ENCODE measurements at regions not wholly inside any gene's neighbourhood (a gene's known extent, or its start where the extent isn't known, plus 50 kb on each side); places are given as distances from the start of the nearest gene placed in this dataset.
A peak's percentile ranks its signal among the peaks of the same experiment; 100 is the strongest.

DNA sequence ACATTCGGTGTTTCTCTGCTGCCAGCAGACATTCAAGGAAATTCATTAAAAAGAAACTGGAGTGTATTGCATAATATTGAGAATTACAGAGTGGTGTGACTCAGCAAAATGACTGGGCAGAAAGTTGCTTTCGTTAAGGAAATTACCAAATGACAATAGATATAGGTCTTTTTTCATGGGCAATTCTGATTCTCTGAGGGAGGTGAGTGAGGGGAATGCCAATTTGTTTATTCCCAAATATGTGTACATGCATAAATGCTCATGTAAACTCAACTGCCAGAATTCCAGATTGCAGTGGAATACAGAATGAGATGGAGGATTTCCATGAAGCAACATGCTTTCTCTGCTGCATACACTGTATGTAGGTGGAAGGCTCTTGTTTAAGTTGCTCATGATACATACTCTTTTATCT is 1730.1 kb downstream of the SLITRK5 start:
- TF ChIP-seq GATA2 (IDR thresholded peaks at IDR 0.05; ENCODE audit: low read depth, low read length): no peak
- no peak for TF ChIP-seq GATA3 (IDR thresholded peaks at IDR 0.05; ENCODE audit: low read depth, low read length)

DNA sequence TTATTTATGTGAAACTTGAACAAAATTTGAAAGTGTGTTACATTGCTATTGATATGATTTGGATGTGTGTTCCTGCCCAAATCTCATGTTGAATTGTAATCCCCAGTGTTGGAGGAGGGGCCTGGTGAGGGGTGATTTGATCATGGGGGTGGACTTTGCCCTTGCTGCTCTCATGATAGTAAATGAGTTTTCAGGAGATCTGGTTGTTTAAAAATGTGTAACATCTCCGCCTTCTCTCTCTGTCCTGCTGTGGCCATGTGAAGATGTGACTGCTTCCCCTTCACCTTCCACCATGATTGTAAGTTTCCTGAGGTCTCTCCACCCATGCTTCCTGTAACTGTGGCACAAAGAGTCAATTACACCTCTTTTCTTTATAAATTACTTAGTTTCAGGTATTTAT is 1731.0 kb downstream of the SLITRK5 start:
- no peak for TF ChIP-seq GATA2 (IDR thresholded peaks at IDR 0.05; ENCODE audit: low read depth, low read length)
- no peak for TF ChIP-seq GATA3 (IDR thresholded peaks at IDR 0.05; ENCODE audit: low read depth, low read length)

DNA sequence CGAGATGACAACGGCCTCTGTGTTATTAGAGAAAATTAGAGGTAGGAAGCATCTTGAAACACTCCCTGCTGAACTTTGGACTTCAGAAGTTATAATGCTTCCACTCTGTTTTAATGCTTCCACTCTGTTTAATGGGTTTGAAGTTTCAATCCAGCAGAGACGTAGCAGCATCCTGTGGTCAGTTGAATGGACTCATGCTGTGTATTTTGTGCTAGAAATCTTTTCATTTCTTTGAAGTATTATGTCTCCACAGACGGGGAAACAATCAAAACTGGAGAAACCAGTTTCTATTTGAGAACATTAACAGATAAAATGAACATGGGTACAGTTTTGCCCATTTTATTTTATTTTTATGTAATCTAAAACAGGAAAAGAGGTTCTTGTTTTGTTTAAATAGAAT is 1736.2 kb downstream of the SLITRK5 start:
- no peak for TF ChIP-seq GATA2 (IDR thresholded peaks at IDR 0.05; ENCODE audit: low read depth, low read length)
- no peak for TF ChIP-seq GATA3 (IDR thresholded peaks at IDR 0.05; ENCODE audit: low read depth, low read length)

DNA sequence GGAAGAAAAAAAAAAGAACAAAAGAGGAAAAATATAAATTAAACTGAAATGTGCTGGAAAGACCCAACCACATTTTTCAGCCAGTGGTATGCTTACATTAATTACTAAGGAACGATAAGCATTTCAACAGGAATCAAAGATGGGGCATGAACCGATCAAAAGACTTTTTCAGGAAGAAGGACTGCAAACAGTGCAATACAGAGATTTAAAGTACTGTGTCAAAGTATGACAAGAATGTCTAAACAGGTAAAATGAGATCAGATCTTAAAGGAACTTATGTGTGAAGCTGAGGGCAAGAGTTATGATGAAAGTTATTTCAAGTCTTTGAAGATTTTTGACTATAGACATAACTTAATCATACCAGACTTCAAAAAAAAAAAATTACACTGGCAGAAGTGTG is 1761.8 kb downstream of the SLITRK5 start:
- TF ChIP-seq GATA3 (IDR thresholded peaks at IDR 0.05; ENCODE audit: low read depth, low read length): no peak
- no peak for TF ChIP-seq GATA2 (IDR thresholded peaks at IDR 0.05; ENCODE audit: low read depth, low read length)

DNA sequence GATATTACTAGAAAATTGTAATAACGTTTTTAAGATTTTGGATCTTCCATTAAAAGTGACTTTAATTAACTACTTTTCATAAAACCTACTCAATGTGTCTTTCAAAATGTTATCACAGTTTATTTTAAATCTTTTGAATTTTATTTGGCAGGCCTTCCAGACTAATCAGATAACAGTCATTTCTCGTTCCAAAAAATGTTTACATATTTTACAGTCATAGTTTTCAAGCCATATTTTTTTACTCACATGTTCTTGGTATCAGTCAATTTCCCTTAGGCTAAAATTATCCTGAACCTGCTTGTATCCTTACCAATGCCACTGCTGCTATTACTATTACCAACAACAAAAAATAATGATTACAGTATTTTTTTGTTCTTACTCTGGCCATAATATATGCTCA is 1783.5 kb downstream of the SLITRK5 start:
- TF ChIP-seq GATA3 (IDR thresholded peaks at IDR 0.05; ENCODE audit: low read depth, low read length): no peak
- TF ChIP-seq GATA2 (IDR thresholded peaks at IDR 0.05; ENCODE audit: low read depth, low read length): no peak

DNA sequence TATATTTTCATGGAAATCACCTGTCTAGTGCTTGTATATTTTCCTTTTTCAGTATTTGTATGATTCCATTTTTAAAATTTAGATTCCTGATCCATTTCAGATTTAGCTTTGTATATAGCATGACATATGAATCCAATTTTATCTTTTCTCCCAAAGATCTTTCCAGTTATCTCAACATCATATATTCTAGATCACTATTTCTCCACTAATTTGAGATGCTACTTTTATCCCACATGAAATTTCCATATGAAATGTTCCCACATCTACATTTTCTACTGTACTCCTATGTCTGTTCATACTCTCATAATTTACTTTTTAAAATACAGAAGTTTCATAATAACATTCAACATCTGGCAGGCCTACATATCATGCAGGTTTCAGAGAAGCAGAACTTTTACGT is 1784.1 kb downstream of the SLITRK5 start:
- TF ChIP-seq GATA3 (IDR thresholded peaks at IDR 0.05; ENCODE audit: low read depth, low read length) (no peak), GATA2 (IDR thresholded peaks at IDR 0.05; ENCODE audit: low read depth, low read length) (no peak)

DNA sequence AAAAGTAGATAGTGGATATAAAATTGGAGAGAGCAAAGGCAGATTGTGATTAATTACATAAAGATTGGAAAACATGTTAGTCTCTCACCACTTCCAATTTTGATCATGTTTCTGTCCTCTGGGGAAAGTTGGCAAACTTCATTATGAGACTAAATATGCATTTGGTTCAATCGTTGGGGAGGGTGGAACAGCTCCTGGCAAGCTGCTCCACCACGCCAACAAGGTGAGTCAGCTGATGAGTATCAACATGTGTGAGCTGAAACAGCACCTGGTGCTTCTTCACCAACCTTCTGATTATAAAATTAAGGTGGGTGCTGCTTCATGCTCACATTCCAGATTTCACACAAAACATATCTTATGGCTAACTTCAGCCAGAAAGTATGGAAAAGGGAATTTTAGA is 1784.6 kb downstream of the SLITRK5 start:
- TF ChIP-seq GATA2 (IDR thresholded peaks at IDR 0.05; ENCODE audit: low read depth, low read length): no peak
- no peak for TF ChIP-seq GATA3 (IDR thresholded peaks at IDR 0.05; ENCODE audit: low read depth, low read length)

DNA sequence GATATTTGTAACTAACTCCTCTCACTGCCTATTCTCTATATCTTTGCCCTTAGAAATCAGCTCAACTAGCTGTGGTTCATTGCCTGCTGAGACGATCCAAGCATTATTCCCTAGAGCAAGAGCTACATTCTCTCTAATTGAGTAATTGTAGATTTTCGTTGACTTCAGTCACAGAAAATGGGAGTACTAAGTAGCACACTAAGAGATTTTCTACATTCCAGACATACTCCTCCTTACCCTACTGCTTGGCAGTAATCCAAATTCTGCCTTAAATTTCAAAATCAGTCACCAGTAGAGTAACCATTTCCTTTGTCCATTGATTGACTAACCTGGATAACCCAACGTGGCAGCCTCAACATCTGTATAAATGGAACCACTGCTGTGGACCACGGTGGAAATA is 1786.8 kb downstream of the SLITRK5 start:
- TF ChIP-seq GATA3 (IDR thresholded peaks at IDR 0.05; ENCODE audit: low read depth, low read length) (no peak), GATA2 (IDR thresholded peaks at IDR 0.05; ENCODE audit: low read depth, low read length) (no peak)

DNA sequence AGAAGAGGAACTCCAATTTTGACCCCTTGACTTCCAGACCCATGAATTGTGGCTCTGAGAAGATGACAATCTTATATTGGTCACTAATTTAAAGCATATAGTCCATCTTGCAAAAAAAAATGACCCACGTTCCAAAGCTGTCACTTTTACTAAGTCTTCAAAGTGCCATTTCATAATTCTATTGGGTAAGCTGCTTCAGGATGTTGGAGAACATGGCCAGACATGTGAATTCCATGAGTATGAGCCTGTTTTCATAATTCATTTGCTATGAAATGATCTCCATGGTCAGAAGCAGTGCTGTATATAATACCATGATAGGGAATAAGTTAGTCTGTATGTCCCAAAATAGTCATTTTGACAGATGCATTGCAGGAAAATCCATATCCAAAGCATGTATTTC is 1787.3 kb downstream of the SLITRK5 start:
- TF ChIP-seq GATA3 (IDR thresholded peaks at IDR 0.05; ENCODE audit: low read depth, low read length) (no peak), GATA2 (IDR thresholded peaks at IDR 0.05; ENCODE audit: low read depth, low read length) (no peak)

DNA sequence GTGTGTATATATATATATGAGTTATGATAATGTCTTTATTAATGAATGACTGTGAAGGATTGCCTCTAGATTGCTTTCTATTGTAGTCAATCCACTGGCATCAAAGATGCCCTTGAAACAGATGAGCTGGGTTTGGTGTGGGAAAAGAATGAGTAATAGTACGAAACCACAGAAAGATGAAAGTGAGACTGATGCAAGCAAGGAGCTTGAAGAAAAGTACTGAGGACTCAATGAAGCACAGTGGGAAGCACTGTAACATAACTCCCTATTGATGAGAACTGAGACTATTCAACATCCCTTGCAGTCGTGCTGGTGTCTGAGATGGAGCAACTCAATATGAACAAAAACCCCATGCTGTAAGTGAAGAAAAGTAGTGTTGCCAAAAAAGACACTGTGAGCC is 1794.2 kb downstream of the SLITRK5 start:
- TF ChIP-seq GATA2 (IDR thresholded peaks at IDR 0.05; ENCODE audit: low read depth, low read length) (no peak), GATA3 (IDR thresholded peaks at IDR 0.05; ENCODE audit: low read depth, low read length) (no peak)

DNA sequence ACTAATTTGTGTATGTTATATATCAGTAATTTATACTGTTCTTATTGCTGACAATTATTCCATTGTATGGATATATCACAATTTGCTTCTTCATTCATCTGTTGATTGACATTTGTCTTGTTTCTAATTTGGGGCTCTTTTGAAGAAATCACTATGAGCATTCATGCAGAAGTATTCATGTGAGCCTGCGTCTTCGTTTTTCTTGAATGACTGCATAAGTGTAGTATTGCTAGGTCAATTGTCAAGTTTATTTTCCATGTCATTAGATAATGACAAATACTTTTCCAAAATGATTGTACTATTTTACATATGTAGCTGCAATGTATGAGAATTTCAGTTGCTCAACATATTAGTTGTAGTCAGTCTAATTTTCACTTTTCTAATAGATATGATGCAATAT is 1796.9 kb downstream of the SLITRK5 start:
- TF ChIP-seq GATA2 (IDR thresholded peaks at IDR 0.05; ENCODE audit: low read depth, low read length) (no peak), GATA3 (IDR thresholded peaks at IDR 0.05; ENCODE audit: low read depth, low read length) (no peak)

DNA sequence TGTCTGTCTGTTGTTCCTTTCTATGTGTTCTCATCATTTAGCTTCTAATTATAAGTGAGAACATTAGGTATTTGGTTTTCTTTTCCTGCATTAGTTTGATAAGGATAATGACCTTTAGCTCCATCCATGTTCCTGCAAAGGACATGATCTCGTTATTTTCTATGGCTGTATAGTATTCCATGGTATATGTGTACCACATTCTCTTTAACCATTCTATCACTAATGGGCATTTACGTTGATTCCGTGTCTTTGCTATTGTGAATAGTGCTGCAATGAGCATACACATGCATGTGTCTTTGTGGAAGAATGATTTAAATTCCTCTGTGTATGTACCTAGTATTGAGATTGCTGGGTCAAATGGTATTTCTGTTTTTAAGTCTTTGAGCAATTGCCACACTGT is 1799.7 kb downstream of the SLITRK5 start:
- TF ChIP-seq GATA2 (IDR thresholded peaks at IDR 0.05; ENCODE audit: low read depth, low read length): no peak

DNA sequence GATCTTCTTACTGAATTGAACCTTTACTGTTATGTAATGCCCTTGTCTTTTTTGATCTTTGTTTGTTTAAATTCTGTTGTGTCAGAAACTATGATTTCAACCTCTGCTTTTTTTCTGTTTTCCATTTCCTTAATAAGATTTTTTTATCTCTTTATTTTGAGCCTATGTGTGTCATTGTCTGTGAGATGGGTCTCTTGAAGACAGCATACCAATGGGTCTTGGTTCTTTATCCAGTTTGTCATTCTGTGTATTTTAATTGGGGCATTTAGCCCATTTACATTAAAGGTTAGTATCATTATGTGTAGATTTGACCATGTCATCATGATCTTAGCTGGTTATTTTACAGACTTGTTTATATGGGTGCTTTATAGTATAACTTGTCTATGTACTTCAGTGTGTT is 1803.3 kb downstream of the SLITRK5 start:
- TF ChIP-seq GATA2 (IDR thresholded peaks at IDR 0.05; ENCODE audit: low read depth, low read length): no peak
- TF ChIP-seq GATA3 (IDR thresholded peaks at IDR 0.05; ENCODE audit: low read depth, low read length): no peak

DNA sequence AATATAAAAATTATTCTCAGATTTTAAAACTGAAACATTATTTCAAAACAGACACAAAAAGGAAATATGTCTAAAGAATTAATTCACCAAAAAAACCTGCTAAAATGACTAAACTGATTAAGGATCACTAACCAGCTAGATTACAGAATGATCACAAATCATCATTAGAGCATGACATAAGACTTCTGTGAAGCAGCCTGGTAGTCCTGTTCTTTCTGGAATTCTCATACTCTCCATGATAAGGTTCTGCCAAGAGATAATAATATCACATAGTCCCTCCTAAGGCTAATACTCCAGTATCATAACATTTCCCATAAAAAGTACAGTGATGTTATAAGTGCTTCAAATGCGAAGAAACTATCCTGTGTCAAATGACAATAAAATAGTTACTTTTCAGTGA is 1814.9 kb downstream of the SLITRK5 start:
- TF ChIP-seq GATA3 (IDR thresholded peaks at IDR 0.05; ENCODE audit: low read depth, low read length) (no peak), GATA2 (IDR thresholded peaks at IDR 0.05; ENCODE audit: low read depth, low read length) (peak; percentile 21; the same call in 1 of the 2 replicates)

DNA sequence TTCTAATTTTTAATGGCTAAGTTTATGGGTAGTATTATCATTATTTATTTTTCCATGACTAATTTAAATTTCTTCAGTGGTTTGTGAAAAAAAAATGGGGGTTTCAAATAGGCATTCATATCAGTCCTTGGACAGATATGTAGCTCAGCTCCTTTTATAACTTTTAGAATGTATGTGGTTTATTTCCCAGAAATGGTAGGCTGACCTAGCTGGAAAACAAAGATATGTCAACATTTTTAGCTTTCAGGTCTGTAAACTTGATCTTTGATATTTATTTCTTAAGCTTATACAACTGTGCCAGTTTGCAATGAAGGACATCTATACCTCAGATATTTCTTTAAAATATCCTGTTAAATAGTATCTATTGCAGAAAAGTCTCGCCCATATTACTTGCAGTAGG is 1815.5 kb downstream of the SLITRK5 start:
- no peak for TF ChIP-seq GATA2 (IDR thresholded peaks at IDR 0.05; ENCODE audit: low read depth, low read length)
- TF ChIP-seq GATA3 (IDR thresholded peaks at IDR 0.05; ENCODE audit: low read depth, low read length): no peak

DNA sequence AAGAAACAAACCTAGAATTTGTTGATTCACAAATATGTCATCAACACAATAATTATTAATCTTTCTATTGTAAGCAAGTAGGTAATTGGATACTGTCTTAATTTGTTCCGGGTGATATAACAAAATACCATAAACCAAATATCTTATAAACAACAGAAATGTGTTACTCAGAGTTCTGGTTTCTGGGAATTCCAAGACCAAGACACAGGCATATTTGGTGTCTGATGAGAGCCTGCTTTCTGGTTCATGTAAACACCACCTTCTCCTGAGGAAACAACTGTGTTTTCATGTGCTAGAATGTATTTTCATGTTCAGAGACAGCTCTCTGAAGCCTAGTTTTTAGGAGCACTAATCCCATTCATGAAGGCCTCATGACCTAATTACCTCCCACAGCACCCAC is 1819.5 kb downstream of the SLITRK5 start:
- no peak for TF ChIP-seq GATA3 (IDR thresholded peaks at IDR 0.05; ENCODE audit: low read depth, low read length)
- TF ChIP-seq GATA2 (IDR thresholded peaks at IDR 0.05; ENCODE audit: low read depth, low read length): no peak

Data from SH-SY5Y (cell line).